GM23338 (cell line): ENCODE measurements at regions not wholly inside any gene's neighbourhood (a gene's known extent, or its start where the extent isn't known, plus 50 kb on each side); places are given as distances from the start of the nearest gene placed in this dataset.

ENCODE experiments used
- ATAC-seq: fragments of 200-7000 bp; cut with Tn5 transposase; 3 replicates; pipeline ENCODE4 v1.9.1; 2020
- DNase-seq: peaks from one replicate; pipeline ENCODE4 v3.0.0-alpha.2; 2015; ENCODE audit warnings: low spot score
- H2AFZ ChIP-seq: fragments of 200-600 bp; sonication (generic); 2 replicates; pipeline ENCODE4 v1.8.0; 2016; ENCODE audit warnings: antibody characterized with exemption, mild to moderate bottlenecking, moderate library complexity
- H3F3A ChIP-seq: fragments of 200-600 bp; sonication (generic); replicated peaks from 2 replicates; pipeline ENCODE4 v1.8.0; 2017; ENCODE audit warnings: antibody characterized with exemption, mixed run types, low read depth
- H3K27ac ChIP-seq: fragments of 200-600 bp; sonication (generic); 2 replicates; pipeline ENCODE4 v1.6.1; 2016; ENCODE audit warnings: low read depth
- H3K27me3 ChIP-seq: fragments of 200-600 bp; sonication (generic); 2 replicates; pipeline ENCODE4 v1.8.0; 2016; ENCODE audit warnings: mild to moderate bottlenecking, mixed run types, moderate library complexity; ENCODE audit not compliant: insufficient read depth
- H3K36me3 ChIP-seq: fragments of 200-600 bp; sonication (generic); 2 replicates; pipeline ENCODE4 v1.8.0; 2016; ENCODE audit warnings: mild to moderate bottlenecking; ENCODE audit not compliant: insufficient read depth
- H3K4me1 ChIP-seq: fragments of 200-600 bp; sonication (generic); 2 replicates; pipeline ENCODE4 v1.8.0; 2016; ENCODE audit warnings: mild to moderate bottlenecking, moderate library complexity; ENCODE audit not compliant: insufficient read depth
- H3K4me2 ChIP-seq: fragments of 200-600 bp; sonication (generic); 2 replicates; pipeline ENCODE4 v1.7.1; 2017; ENCODE audit warnings: mixed run types
- H3K4me3 ChIP-seq: fragments of 200-600 bp; sonication (generic); 2 replicates; pipeline ENCODE4 v1.6.1; 2016; ENCODE audit warnings: mixed run types
- H3K79me2 ChIP-seq: fragments of 200-600 bp; sonication (generic); replicated peaks from 2 replicates; pipeline ENCODE4 v1.8.0; 2017; ENCODE audit warnings: mild to moderate bottlenecking; ENCODE audit not compliant: insufficient read depth
- H3K9me2 ChIP-seq: fragments of 200-600 bp; sonication (generic); 2 replicates; pipeline ENCODE4 v1.8.0; 2017; ENCODE audit not compliant: insufficient read depth
- H4K20me1 ChIP-seq: fragments of 200-600 bp; sonication (generic); replicated peaks from 2 replicates; pipeline ENCODE4 v1.8.0; 2017; ENCODE audit warnings: mild to moderate bottlenecking; ENCODE audit not compliant: insufficient read depth
- H3K27ac Mint-ChIP-seq: 2 replicates; pipeline ENCODE4 v1.8.0; 2020; ENCODE audit warnings: inconsistent platforms, mild to moderate bottlenecking, moderate library complexity, mixed read lengths
- H3K27me3 Mint-ChIP-seq: 3 replicates; pipeline ENCODE4 v1.8.0; 2022; ENCODE audit warnings: low read depth, mild to moderate bottlenecking, moderate library complexity, mixed read lengths, inconsistent platforms; ENCODE audit not compliant: insufficient read depth, poor library complexity
- H3K36me3 Mint-ChIP-seq: 3 replicates; pipeline ENCODE4 v1.8.0; 2021; ENCODE audit warnings: low read depth, mild to moderate bottlenecking, inconsistent platforms, moderate library complexity, mixed read lengths
- H3K4me1 Mint-ChIP-seq: 3 replicates; pipeline ENCODE4 v1.8.0; 2020; ENCODE audit warnings: mild to moderate bottlenecking, inconsistent platforms, mixed read lengths
- H3K4me3 Mint-ChIP-seq: 3 replicates; pipeline ENCODE4 v1.8.0; 2021; ENCODE audit warnings: moderate library complexity, mild to moderate bottlenecking, inconsistent platforms, mixed read lengths
- H3K9me3 Mint-ChIP-seq: 3 replicates; pipeline ENCODE4 v1.8.0; 2020; ENCODE audit warnings: moderate library complexity, mild to moderate bottlenecking, inconsistent platforms, mixed read lengths
- POLR2AphosphoS5 ChIP-seq: IDR thresholded peaks from 2 replicates; pipeline ENCODE4 v1.6.1; 2016; ENCODE audit warnings: antibody characterized with exemption, low read depth
- ZNF114 ChIP-seq: fragments of 250-450 bp; sonication (Bioruptor Pico); IDR thresholded peaks from 2 replicates; pipeline ENCODE4 v1.5.0; 2020; ENCODE audit warnings: mild to moderate bottlenecking, moderate library complexity
- ZNF331 ChIP-seq: fragments of 250-450 bp; sonication (Bioruptor Pico); IDR thresholded peaks from 2 replicates; pipeline ENCODE4 v1.5.0; 2020; ENCODE audit warnings: low read depth, mild to moderate bottlenecking, moderate library complexity
- TF ChIP-seq, protein P1 (sequence below): fragments of 250-450 bp; sonication (Bioruptor Pico); IDR thresholded peaks from 2 replicates; pipeline ENCODE4 v1.5.0; 2020; ENCODE audit warnings: mild to moderate bottlenecking, moderate library complexity
- TF ChIP-seq, protein P2 (sequence below), 2 experiments: fragments of 200-600 bp in 1 of 2; sonication (generic) in 1 of 2; conservative IDR thresholded peaks; 2 replicates each; pipeline versions ENCODE4 v1.5.1 to v1.6.1; 2016 to 2017; ENCODE audit warnings: antibody characterized with exemption in 2 of 2, low read depth in 2 of 2, mild to moderate bottlenecking in 2 of 2, moderate library complexity in 1 of 2

DNA sequence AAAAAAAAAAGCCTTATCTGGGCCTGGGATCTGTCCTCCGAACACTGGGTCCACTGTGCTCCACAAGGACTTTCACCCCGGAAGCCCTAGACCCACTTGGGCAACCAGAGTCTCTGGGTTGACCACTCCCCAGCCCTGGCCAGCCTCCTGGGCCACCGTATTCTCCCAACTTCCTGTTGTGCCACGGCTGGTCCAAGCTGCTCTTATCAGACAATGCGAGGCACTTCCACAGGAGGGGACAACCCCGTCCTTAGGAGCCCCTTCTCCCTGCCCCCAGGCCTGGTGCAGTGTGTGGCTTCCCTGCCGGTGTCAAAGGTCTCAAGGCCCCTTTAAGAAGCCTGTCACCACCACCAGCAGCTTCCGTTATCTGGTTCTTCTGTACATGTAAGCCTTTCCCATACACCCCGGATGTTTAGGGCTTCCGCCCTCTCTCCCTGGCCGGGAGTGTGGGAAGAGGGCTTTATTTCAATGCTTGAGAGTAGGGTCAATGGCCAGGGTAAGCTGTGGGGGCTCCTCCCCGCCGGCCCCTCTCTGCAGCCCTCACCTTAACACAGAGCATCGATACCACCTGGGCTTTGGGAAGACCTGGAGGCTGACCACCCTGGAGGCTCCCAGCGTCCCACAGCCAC, 313.0 kb downstream of the SEC14L1 start (continued):
- TF ChIP-seq, protein P1, sequence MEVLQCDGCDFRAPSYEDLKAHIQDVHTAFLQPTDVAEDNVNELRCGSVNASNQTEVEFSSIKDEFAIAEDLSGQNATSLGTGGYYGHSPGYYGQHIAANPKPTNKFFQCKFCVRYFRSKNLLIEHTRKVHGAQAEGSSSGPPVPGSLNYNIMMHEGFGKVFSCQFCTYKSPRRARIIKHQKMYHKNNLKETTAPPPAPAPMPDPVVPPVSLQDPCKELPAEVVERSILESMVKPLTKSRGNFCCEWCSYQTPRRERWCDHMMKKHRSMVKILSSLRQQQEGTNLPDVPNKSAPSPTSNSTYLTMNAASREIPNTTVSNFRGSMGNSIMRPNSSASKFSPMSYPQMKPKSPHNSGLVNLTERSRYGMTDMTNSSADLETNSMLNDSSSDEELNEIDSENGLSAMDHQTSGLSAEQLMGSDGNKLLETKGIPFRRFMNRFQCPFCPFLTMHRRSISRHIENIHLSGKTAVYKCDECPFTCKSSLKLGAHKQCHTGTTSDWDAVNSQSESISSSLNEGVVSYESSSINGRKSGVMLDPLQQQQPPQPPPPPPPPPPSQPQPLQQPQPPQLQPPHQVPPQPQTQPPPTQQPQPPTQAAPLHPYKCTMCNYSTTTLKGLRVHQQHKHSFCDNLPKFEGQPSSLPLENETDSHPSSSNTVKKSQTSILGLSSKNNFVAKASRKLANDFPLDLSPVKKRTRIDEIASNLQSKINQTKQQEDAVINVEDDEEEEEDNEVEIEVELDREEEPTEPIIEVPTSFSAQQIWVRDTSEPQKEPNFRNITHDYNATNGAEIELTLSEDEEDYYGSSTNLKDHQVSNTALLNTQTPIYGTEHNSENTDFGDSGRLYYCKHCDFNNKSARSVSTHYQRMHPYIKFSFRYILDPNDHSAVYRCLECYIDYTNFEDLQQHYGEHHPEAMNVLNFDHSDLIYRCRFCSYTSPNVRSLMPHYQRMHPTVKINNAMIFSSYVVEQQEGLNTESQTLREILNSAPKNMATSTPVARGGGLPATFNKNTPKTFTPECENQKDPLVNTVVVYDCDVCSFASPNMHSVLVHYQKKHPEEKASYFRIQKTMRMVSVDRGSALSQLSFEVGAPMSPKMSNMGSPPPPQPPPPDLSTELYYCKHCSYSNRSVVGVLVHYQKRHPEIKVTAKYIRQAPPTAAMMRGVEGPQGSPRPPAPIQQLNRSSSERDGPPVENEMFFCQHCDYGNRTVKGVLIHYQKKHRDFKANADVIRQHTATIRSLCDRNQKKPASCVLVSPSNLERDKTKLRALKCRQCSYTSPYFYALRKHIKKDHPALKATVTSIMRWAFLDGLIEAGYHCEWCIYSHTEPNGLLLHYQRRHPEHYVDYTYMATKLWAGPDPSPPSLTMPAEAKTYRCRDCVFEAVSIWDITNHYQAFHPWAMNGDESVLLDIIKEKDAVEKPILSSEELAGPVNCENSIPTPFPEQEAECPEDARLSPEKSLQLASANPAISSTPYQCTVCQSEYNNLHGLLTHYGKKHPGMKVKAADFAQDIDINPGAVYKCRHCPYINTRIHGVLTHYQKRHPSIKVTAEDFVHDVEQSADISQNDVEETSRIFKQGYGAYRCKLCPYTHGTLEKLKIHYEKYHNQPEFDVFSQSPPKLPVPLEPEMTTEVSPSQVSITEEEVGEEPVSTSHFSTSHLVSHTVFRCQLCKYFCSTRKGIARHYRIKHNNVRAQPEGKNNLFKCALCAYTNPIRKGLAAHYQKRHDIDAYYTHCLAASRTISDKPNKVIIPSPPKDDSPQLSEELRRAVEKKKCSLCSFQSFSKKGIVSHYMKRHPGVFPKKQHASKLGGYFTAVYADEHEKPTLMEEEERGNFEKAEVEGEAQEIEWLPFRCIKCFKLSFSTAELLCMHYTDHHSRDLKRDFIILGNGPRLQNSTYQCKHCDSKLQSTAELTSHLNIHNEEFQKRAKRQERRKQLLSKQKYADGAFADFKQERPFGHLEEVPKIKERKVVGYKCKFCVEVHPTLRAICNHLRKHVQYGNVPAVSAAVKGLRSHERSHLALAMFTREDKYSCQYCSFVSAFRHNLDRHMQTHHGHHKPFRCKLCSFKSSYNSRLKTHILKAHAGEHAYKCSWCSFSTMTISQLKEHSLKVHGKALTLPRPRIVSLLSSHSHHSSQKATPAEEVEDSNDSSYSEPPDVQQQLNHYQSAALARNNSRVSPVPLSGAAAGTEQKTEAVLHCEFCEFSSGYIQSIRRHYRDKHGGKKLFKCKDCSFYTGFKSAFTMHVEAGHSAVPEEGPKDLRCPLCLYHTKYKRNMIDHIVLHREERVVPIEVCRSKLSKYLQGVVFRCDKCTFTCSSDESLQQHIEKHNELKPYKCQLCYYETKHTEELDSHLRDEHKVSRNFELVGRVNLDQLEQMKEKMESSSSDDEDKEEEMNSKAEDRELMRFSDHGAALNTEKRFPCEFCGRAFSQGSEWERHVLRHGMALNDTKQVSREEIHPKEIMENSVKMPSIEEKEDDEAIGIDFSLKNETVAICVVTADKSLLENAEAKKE (CRISPR knock-in tag): no peak
- no peak for TF ChIP-seq ZNF114

DNA sequence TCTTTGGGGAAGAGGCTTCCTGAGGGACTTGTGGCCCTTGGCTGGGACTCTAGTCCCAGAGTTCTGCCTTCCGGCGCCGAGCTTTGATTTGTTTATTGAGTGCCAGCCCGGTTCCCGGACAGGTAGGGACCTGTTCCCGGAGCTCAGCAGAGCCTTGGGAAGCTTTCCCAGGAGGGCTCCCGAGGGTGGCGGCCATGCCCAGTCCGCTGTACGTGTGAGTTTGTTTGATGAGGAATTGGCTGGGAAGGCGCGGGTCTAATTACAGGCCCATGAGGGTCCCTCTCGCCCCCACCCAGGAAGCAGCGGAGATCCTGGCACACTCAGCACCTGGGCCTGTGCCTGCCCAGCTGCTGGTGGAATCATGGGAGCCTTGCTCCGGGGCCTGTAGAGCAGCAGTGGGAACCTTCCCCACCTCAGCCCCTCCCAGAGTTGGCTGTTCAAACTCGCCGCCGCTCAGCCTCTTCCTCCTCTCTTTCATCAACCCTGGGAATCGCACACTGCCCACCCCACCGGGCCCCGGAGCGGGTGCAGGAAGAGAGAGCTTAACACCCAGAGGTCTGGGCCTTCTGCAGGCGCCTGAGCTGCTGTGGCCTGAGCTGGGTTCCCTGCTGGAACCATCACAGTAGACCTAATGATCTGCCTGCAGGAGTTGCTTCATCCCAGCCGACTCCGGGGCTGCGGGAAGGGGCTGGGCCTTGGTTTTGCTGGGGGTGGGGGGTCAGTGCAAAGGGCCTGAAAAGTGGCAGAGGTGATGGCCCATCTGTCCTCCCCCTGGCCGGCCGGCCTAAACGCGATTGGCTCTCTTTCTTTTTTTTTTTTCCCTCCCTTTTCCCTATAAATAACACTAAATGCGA, 313.7 kb downstream of the SEC14L1 start:
- DNase-seq (no peak), ATAC-seq (no peak)
- Mint-ChIP-seq H3K4me3 (no peak overlapping the region), H3K27ac (0 out of 2 replicates have a peak overlapping the region, but pooled peaks have one; percentile 48), H3K9me3 (no peaks in the 10 kb centered on the region), H3K4me1 (peaks cover 70% of the 10 kb centered on the region), H3K27me3 (peaks cover 37% of the 10 kb centered on the region), H3K36me3 (peaks cover 4% of the 10 kb centered on the region; the same call in 1 of the 3 replicates)
- peaks cover 78% of the 10 kb centered on the region for H3K79me2 ChIP-seq
- H3K4me3 ChIP-seq: no peak overlapping the region
- peaks cover 6% of the 10 kb centered on the region; the same call in 1 of the 2 replicates for H3F3A ChIP-seq
- no peak overlapping the region for H3K27ac ChIP-seq
- peaks cover 13% of the 10 kb centered on the region; the same call in 1 of the 2 replicates for H4K20me1 ChIP-seq
- H3K9me2 ChIP-seq: no peaks in the 10 kb centered on the region
- no peak overlapping the region for H2AFZ ChIP-seq
- H3K36me3 ChIP-seq: no peaks in the 10 kb centered on the region
- H3K27me3 ChIP-seq: no peaks in the 10 kb centered on the region
- no peak overlapping the region for H3K4me2 ChIP-seq
- peaks cover 37% of the 10 kb centered on the region for H3K4me1 ChIP-seq
- TF ChIP-seq ZNF331 (CRISPR knock-in tag): no peak
- no peak for TF ChIP-seq POLR2AphosphoS5
- TF ChIP-seq, protein P1 (CRISPR knock-in tag): no peak
- TF ChIP-seq, protein P2, sequence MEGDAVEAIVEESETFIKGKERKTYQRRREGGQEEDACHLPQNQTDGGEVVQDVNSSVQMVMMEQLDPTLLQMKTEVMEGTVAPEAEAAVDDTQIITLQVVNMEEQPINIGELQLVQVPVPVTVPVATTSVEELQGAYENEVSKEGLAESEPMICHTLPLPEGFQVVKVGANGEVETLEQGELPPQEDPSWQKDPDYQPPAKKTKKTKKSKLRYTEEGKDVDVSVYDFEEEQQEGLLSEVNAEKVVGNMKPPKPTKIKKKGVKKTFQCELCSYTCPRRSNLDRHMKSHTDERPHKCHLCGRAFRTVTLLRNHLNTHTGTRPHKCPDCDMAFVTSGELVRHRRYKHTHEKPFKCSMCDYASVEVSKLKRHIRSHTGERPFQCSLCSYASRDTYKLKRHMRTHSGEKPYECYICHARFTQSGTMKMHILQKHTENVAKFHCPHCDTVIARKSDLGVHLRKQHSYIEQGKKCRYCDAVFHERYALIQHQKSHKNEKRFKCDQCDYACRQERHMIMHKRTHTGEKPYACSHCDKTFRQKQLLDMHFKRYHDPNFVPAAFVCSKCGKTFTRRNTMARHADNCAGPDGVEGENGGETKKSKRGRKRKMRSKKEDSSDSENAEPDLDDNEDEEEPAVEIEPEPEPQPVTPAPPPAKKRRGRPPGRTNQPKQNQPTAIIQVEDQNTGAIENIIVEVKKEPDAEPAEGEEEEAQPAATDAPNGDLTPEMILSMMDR (conservative IDR thresholded peaks at IDR 0.05; ENCODE audit: low read depth in 2 of 2): no peak
